ENCODE measurements at regions not wholly inside any gene's neighbourhood (a gene's known extent, or its start where the extent isn't known, plus 50 kb on each side); places are given as distances from the start of the nearest gene placed in this dataset.

GRCh38 chrX:138871739-138872138 lies 160.2 kb upstream of the FGF13 start:
- TF ChIP-seq CTCF (IDR thresholded peaks at IDR 0.05) (no peak), POLR2AphosphoS5 (IDR thresholded peaks at IDR 0.05) (no peak), POLR2A (IDR thresholded peaks at IDR 0.05) (no peak)
